Ishikawa (cell line): ENCODE measurements at regions not wholly inside any gene's neighbourhood (a gene's known extent, or its start where the extent isn't known, plus 50 kb on each side); places are given as distances from the start of the nearest gene placed in this dataset.

Source experiments
- CEBPB ChIP-seq: IDR thresholded peaks from 2 replicates; pipeline ENCODE4 v1.6.1; 2012
- CREB1 ChIP-seq: IDR thresholded peaks from 2 replicates; pipeline ENCODE4 v1.6.1; 2012; ENCODE audit warnings: low read depth
- EGR1 ChIP-seq: IDR thresholded peaks from 2 replicates; pipeline ENCODE4 v1.6.1; 2012
- EP300 ChIP-seq: IDR thresholded peaks from 2 replicates; pipeline ENCODE4 v1.6.1; 2012; ENCODE audit warnings: borderline replicate concordance
- FOXM1 ChIP-seq: IDR thresholded peaks from 2 replicates; pipeline ENCODE4 v1.6.1; 2012; ENCODE audit warnings: low read depth, borderline replicate concordance
- MAX ChIP-seq: IDR thresholded peaks from 2 replicates; pipeline ENCODE4 v1.6.1; 2012
- NFIC ChIP-seq: IDR thresholded peaks from 2 replicates; pipeline ENCODE4 v1.6.1; 2012
- RAD21 ChIP-seq: IDR thresholded peaks from 2 replicates; pipeline ENCODE4 v1.6.1; 2012; ENCODE audit warnings: low read depth
- REST ChIP-seq: IDR thresholded peaks from 2 replicates; pipeline ENCODE4 v1.6.1; 2012; ENCODE audit warnings: low read depth, mild to moderate bottlenecking
- TAF1 ChIP-seq: IDR thresholded peaks from 2 replicates; pipeline ENCODE4 v1.6.1; 2012; ENCODE audit warnings: low read depth, mild to moderate bottlenecking
- TCF12 ChIP-seq: IDR thresholded peaks from 2 replicates; pipeline ENCODE4 v1.6.1; 2012; ENCODE audit warnings: low read depth
- TEAD4 ChIP-seq: IDR thresholded peaks from 2 replicates; pipeline ENCODE4 v1.6.1; 2012
- USF1 ChIP-seq: IDR thresholded peaks from 2 replicates; pipeline ENCODE4 v1.6.1; 2012
- YY1 ChIP-seq: IDR thresholded peaks from 2 replicates; pipeline ENCODE4 v1.6.1; 2012; ENCODE audit warnings: low read depth
- ZBTB7A ChIP-seq: IDR thresholded peaks from 2 replicates; pipeline ENCODE4 v1.6.1; 2012; ENCODE audit warnings: low read depth

GRCh38 chr2:2850218-2850755, 519.2 kb upstream of the MYT1L start:
- TF ChIP-seq NFIC, result no peak
- TF ChIP-seq ZBTB7A, result no peak
- no peak for TF ChIP-seq REST
- no peak for TF ChIP-seq MAX
- TF ChIP-seq TCF12, result no peak
- no peak for TF ChIP-seq EP300
- TF ChIP-seq EGR1, result no peak
- no peak for TF ChIP-seq YY1
- TF ChIP-seq USF1, result no peak
- TF ChIP-seq RAD21, result no peak
- no peak for TF ChIP-seq TAF1
- TF ChIP-seq FOXM1, result no peak
- no peak for TF ChIP-seq CREB1
- no peak for TF ChIP-seq CEBPB
- no peak for TF ChIP-seq TEAD4

GRCh38 chr2:2849464-2850217, 518.6 kb upstream of the MYT1L start:
- no peak for TF ChIP-seq FOXM1

GRCh38 chr2:2848621-2849333, 517.7 kb upstream of the MYT1L start:
- TF ChIP-seq EGR1 (no peak), NFIC (no peak), CEBPB (no peak), CREB1 (no peak), TCF12 (no peak), TAF1 (no peak), TEAD4 (no peak), USF1 (no peak), RAD21 (no peak), REST (no peak), MAX (no peak), EP300 (no peak), ZBTB7A (no peak), YY1 (no peak), FOXM1 (no peak)

GRCh38 chr2:2848198-2848597, 517.1 kb upstream of the MYT1L start:
- no peak for TF ChIP-seq YY1
- TF ChIP-seq TAF1, result no peak
- TF ChIP-seq FOXM1, result no peak

- no peak for TF ChIP-seq TEAD4
- TF ChIP-seq YY1, result no peak
- no peak for TF ChIP-seq FOXM1
- TF ChIP-seq CREB1, result no peak
- no peak for TF ChIP-seq EP300
- no peak for TF ChIP-seq TCF12
Measured at GRCh38 chr2:2847209-2847676, 516.2 kb upstream of the MYT1L start.
